Activated CD4-positive, alpha-beta T cell treated with anti-CD3 and anti-CD28 coated beads, Interleukin-2, amount 50 U/mL, for 4 hours (primary cell): ENCODE measurements at regions not wholly inside any gene's neighbourhood (a gene's known extent, or its start where the extent isn't known, plus 50 kb on each side); places are given as distances from the start of the nearest gene placed in this dataset.

ENCODE experiments used
- DNase-seq, 2 experiments: peaks; one replicate each; pipeline ENCODE4 v3.0.0-alpha.2; 2020

- no peak for DNase-seq
These were observed 786.2 kb upstream of the FANCL start for GRCh38 chr2:59027320-59027719.

GRCh38 chr2:59025157-59025757 is 784.1 kb upstream of the FANCL start:
- no peak for DNase-seq

- DNase-seq, result no peak
These were observed 780.7 kb upstream of the FANCL start for GRCh38 chr2:59021786-59022185.

GRCh38 chr2:59019566-59020159 is 778.5 kb upstream of the FANCL start:
- no peak for DNase-seq

- no peak for DNase-seq
These were observed 777.6 kb upstream of the FANCL start for GRCh38 chr2:59018737-59019136.

- no peak for DNase-seq
These were observed 773.9 kb upstream of the FANCL start for GRCh38 chr2:59015027-59015426.

GRCh38 chr2:59012971-59013370 is 771.8 kb upstream of the FANCL start:
- DNase-seq, result no peak

GRCh38 chr2:59012234-59012633 is 771.1 kb upstream of the FANCL start:
- no peak for DNase-seq

- DNase-seq, result no peak
These were observed 767.8 kb upstream of the FANCL start for GRCh38 chr2:59008950-59009349.

- DNase-seq, result no peak
These were observed 764.9 kb upstream of the FANCL start for GRCh38 chr2:59005836-59006615.

GRCh38 chr2:59004621-59005020 is 763.5 kb upstream of the FANCL start:
- no peak for DNase-seq

- DNase-seq, result no peak
These were observed 759.7 kb upstream of the FANCL start for GRCh38 chr2:59000796-59001195.

- no peak for DNase-seq
These were observed 751.1 kb upstream of the FANCL start for GRCh38 chr2:58992062-58992706.

GRCh38 chr2:58991357-58991756 is 750.2 kb upstream of the FANCL start:
- DNase-seq, result no peak

- no peak for DNase-seq
These were observed 744.4 kb upstream of the FANCL start for GRCh38 chr2:58985541-58985940.

GRCh38 chr2:58984731-58985130 is 743.6 kb upstream of the FANCL start:
- DNase-seq, result no peak

- DNase-seq, result no peak
These were observed 742.0 kb upstream of the FANCL start for GRCh38 chr2:58983111-58983510.

GRCh38 chr2:58981237-58981636 is 740.1 kb upstream of the FANCL start:
- no peak for DNase-seq

- DNase-seq, result no peak
These were observed 735.4 kb upstream of the FANCL start for GRCh38 chr2:58976375-58977071.

GRCh38 chr2:58974881-58975280 is 733.8 kb upstream of the FANCL start:
- no peak for DNase-seq

GRCh38 chr2:58974426-58974825 is 733.3 kb upstream of the FANCL start:
- no peak for DNase-seq

GRCh38 chr2:58973811-58974281 is 732.7 kb upstream of the FANCL start:
- no peak for DNase-seq

- no peak for DNase-seq
These were observed 731.6 kb upstream of the FANCL start for GRCh38 chr2:58972737-58973136.
